Activated CD8-positive, alpha-beta T cell treated with anti-CD3 and anti-CD28 coated beads for 36 hours (primary cell): ENCODE measurements at regions not wholly inside any gene's neighbourhood (a gene's known extent, or its start where the extent isn't known, plus 50 kb on each side); places are given as distances from the start of the nearest gene placed in this dataset.

Experiments
- ATAC-seq: fragments of 200-7000 bp; cut with Tn5 transposase; one replicate; pipeline ENCODE4 v1.10.0; 2021; ENCODE audit warnings: mild to moderate bottlenecking, moderate library complexity
- CTCF ChIA-PET: fragments of 350-600 bp; sonication (Branson Sonifier 250); formaldehyde crosslinking; loops from one replicate; lab custom pipeline; 2021; ENCODE audit warnings: antibody characterized with exemption; lab: Charles Lee
- POLR2A ChIA-PET: fragments of 350-600 bp; sonication (Branson Sonifier 250); formaldehyde crosslinking; loops from one replicate; lab custom pipeline; 2021; ENCODE audit warnings: antibody characterized with exemption; lab: Charles Lee
- DNase-seq: peaks from one replicate; pipeline ENCODE4 v3.0.0-alpha.2; 2020
- H3K27ac Mint-ChIP-seq: one replicate; pipeline ENCODE4 v1.8.0; 2021; ENCODE audit warnings: mild to moderate bottlenecking, mixed read lengths
- H3K27me3 Mint-ChIP-seq: one replicate; pipeline ENCODE4 v1.8.0; 2021; ENCODE audit warnings: mixed read lengths
- H3K36me3 Mint-ChIP-seq: one replicate; pipeline ENCODE4 v1.8.0; 2021; ENCODE audit warnings: low read depth, mixed read lengths
- H3K4me1 Mint-ChIP-seq: one replicate; pipeline ENCODE4 v1.8.0; 2021; ENCODE audit warnings: low read depth, mixed read lengths
- H3K4me3 Mint-ChIP-seq: one replicate; pipeline ENCODE4 v1.8.0; 2021; ENCODE audit warnings: mild to moderate bottlenecking, moderate library complexity, mixed read lengths
- H3K9me3 Mint-ChIP-seq: one replicate; pipeline ENCODE4 v1.8.0; 2021; ENCODE audit warnings: mixed read lengths
- CTCF ChIP-seq: fragments of 200-600 bp; IDR thresholded peaks from one replicate; pipeline ENCODE4 v1.8.0; 2022; ENCODE audit warnings: antibody characterized with exemption, mild to moderate bottlenecking
- intact Hi-C: fragments of 100-400 bp; cut with micrococcal nuclease; formaldehyde crosslinking; loops from one replicate; pipeline ENCODE4 v1.10.0; 2022

GRCh38 chr7:92939666-92940360 lies 103.4 kb upstream of the CDK6 start:
- no peak for TF ChIP-seq CTCF
- DNase-seq (no peak), ATAC-seq (no peak)
- POLR2A ChIA-PET, result interaction anchor here (0.5 kb wide), 1 partner anchor 16 kb away, joined by 4 read pairs; no protein-coding TSS in a partner anchor
- H3K27me3 Mint-ChIP-seq, result no peaks in the 10 kb centered on the region
- H3K4me1 Mint-ChIP-seq, result peaks cover 6% of the 10 kb centered on the region
- H3K9me3 Mint-ChIP-seq, result peaks cover 33% of the 10 kb centered on the region
- no peak overlapping the region for H3K27ac Mint-ChIP-seq
- peaks cover 9% of the 10 kb centered on the region for H3K36me3 Mint-ChIP-seq
- CTCF ChIA-PET, result no interaction called here
- no peak overlapping the region for H3K4me3 Mint-ChIP-seq
- intact Hi-C loops, result no loop called here

GRCh38 chr7:92934096-92934495 lies 97.7 kb upstream of the CDK6 start:
- no peak overlapping the region for H3K4me3 Mint-ChIP-seq
- POLR2A ChIA-PET, result interaction anchor here (0.6 kb wide), 1 partner anchor 110 kb away, joined by 4 read pairs; no protein-coding TSS in a partner anchor
- CTCF ChIA-PET, result no interaction called here
- DNase-seq (no peak), ATAC-seq (no peak)
- H3K9me3 Mint-ChIP-seq, result peaks cover 10% of the 10 kb centered on the region
- no peaks in the 10 kb centered on the region for H3K4me1 Mint-ChIP-seq
- intact Hi-C loops, result no loop called here
- no peak overlapping the region for H3K27ac Mint-ChIP-seq
- peaks cover 9% of the 10 kb centered on the region for H3K27me3 Mint-ChIP-seq
- no peaks in the 10 kb centered on the region for H3K36me3 Mint-ChIP-seq
- TF ChIP-seq CTCF, result no peak

- Mint-ChIP-seq H3K27ac (no peak overlapping the region), H3K36me3 (no peaks in the 10 kb centered on the region), H3K9me3 (peaks cover 6% of the 10 kb centered on the region), H3K4me1 (no peaks in the 10 kb centered on the region), H3K4me3 (no peak overlapping the region), H3K27me3 (peaks cover 9% of the 10 kb centered on the region)
- intact Hi-C loops, result no loop called here
- ChIA-PET POLR2A (no interaction called here), CTCF (no interaction called here)
- no peak for TF ChIP-seq CTCF
- DNase-seq (no peak), ATAC-seq (no peak)
Observed at GRCh38 chr7:92932450-92932849, 96.1 kb upstream of the CDK6 start.

GRCh38 chr7:92930404-92930803 lies 94.0 kb upstream of the CDK6 start:
- POLR2A ChIA-PET, result no interaction called here
- no peaks in the 10 kb centered on the region for H3K36me3 Mint-ChIP-seq
- CTCF ChIA-PET, result no interaction called here
- TF ChIP-seq CTCF, result no peak
- no peak for ATAC-seq
- intact Hi-C loops, result no loop called here
- H3K27me3 Mint-ChIP-seq, result peaks cover 9% of the 10 kb centered on the region
- DNase-seq, result no peak
- H3K27ac Mint-ChIP-seq, result no peak overlapping the region
- H3K4me1 Mint-ChIP-seq, result no peaks in the 10 kb centered on the region
- peaks cover 6% of the 10 kb centered on the region for H3K9me3 Mint-ChIP-seq
- no peak overlapping the region for H3K4me3 Mint-ChIP-seq

- H3K36me3 Mint-ChIP-seq, result no peaks in the 10 kb centered on the region
- ATAC-seq (no peak), DNase-seq (no peak)
- ChIA-PET CTCF (no interaction called here), POLR2A (no interaction called here)
- H3K4me1 Mint-ChIP-seq, result no peaks in the 10 kb centered on the region
- H3K27ac Mint-ChIP-seq, result no peak overlapping the region
- peaks cover 2% of the 10 kb centered on the region for H3K27me3 Mint-ChIP-seq
- no peak for TF ChIP-seq CTCF
- no peak overlapping the region for H3K4me3 Mint-ChIP-seq
- peaks cover 3% of the 10 kb centered on the region for H3K9me3 Mint-ChIP-seq
- intact Hi-C loops, result no loop called here
Observed at GRCh38 chr7:92926697-92927044, 90.3 kb upstream of the CDK6 start.
